RPMI7951 (cell line): ENCODE measurements at regions not wholly inside any gene's neighbourhood (a gene's known extent, or its start where the extent isn't known, plus 50 kb on each side); places are given as distances from the start of the nearest gene placed in this dataset.
"Not testable (repeated sequence)": the region's sequence is repeated elsewhere in the genome, so short reads cannot be mapped to it uniquely, and the experiment has no call there.

ENCODE experiments used
- DNase-seq: peaks from one replicate; pipeline ENCODE4 v3.0.0-alpha.2; 2012; ENCODE audit warnings: low read depth

- no peak for DNase-seq
These were observed 1198.5 kb upstream of the SORCS1 start for GRCh38 chr10:108362961-108363360.

- DNase-seq, result peak; percentile 14
These were observed 1197.8 kb upstream of the SORCS1 start for GRCh38 chr10:108362296-108362695.

DNA sequence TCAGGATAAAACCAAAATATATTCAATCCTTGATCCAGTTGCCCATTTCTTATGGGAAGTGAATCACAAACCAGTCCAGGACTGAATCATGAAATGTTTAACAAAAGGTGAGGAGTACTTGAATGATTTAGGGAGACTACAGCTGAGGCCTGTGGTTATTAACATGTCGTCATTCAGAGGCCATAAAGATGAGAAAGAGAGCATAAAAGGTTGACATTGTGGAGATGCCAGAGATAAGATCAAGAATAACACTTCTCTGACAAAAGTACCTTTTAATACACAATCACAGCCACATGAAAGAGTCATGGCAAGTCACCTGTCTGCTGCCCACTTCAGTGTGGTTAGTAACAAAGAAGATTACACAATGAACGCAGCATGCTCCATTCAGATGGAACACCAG is 1195.7 kb upstream of the SORCS1 start:
- DNase-seq, result peak; percentile 57

DNA sequence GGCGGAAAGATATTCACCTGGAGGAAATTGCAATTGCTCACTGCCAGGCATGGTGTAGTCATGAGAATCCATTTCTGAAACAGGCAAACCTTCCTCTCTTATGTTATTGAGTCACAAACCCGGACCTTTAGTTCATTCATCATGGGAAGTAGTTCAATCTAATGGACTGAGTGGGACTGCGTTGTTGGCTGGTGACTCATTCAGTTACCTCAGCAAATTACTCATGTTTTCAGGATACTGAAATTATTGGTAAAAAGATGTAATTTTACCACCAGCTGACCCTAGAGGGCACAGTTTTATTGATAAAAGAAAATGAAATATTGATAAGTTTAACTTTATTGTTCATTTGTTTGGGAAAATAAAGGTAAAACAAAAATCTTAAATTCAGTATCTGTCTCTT is 1194.4 kb upstream of the SORCS1 start:
- peak; percentile 89 for DNase-seq

DNA sequence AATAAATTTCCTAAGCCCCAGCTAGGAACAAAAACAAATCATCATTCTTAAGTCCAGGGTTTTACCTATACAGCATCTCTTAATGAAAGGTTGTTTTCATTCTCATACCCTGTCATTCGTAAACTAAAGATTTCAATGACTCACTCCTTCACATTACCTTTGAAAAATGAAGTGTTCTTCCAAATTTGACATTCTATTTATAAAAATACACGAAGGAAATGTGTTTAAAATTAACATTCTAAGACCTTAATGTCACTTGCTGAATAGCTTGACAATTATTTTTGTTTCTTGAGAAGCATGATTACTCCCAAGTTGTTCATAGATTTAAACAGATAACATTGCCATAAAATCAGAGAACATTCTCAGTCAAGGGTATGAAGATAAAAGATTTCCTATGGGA is 1188.3 kb upstream of the SORCS1 start:
- no peak for DNase-seq

- peak; percentile 33 for DNase-seq
These were observed 1183.7 kb upstream of the SORCS1 start for GRCh38 chr10:108348215-108348614.

GRCh38 chr10:108346066-108346465 is 1181.6 kb upstream of the SORCS1 start:
- DNase-seq, result no peak

GRCh38 chr10:108338146-108338545 is 1173.6 kb upstream of the SORCS1 start:
- no peak for DNase-seq

DNA sequence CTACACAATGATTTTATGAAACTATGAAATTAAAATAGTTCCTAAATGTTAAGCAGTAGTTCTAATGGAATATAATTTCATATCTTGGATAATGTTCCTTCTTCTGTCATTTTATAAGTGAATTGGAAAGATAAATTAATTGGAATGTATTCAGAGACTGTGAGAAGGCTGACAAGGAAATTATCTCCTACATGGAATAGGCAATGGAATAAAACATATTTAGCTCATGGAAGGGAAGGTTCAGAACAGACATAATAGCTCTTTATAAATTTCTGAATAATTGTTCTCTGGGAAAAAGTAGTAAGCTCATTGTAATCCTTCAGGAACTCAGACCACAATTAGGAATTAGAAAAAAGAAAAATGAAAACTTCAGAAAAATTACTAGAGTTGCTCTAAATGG is 1172.3 kb upstream of the SORCS1 start:
- DNase-seq, result no peak

DNA sequence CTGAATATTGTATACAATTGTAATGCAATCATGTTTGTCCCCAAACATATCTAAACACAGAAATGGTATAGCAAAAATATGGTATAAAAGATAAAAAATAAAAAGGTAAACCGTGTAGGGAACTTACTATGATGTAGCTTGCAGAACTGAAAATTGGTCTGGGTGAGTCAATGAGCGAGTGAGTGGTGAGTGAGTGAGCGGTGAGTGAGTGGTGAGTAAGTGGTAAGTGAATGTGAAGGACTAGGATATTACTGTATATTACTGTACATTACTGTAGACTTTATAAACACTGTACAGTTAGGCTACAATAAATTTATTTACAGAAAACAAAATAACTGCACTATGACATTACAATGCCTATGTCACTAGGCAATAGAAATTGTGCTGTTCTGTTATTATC is 1163.2 kb upstream of the SORCS1 start:
- peak; percentile 49 for DNase-seq

GRCh38 chr10:108323274-108323798 is 1158.8 kb upstream of the SORCS1 start:
- DNase-seq, result peak; percentile 44

- DNase-seq, result no peak
These were observed 1155.1 kb upstream of the SORCS1 start for GRCh38 chr10:108319434-108320222.

GRCh38 chr10:108315636-108316035 is 1151.1 kb upstream of the SORCS1 start:
- DNase-seq, result not testable (repeated sequence)

DNA sequence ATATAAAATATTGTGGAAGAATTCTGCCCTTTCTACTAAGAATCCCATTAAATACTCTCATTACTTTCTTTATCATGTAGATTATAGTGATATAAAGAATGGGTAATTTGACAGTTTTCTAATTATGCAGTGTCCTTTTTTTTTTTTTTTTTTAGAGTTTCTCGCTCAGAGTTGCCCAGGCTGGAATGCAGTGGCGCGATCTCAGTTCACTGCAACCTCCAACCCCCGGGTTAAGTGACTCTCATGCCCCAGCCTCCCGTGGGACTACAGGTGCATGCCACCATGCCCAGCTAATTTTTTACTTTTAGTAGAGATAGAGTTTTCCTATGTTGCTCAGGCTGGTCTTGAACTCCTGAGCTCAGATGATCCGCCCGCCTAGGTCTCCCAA is 1143.4 kb upstream of the SORCS1 start:
- no peak for DNase-seq

DNA sequence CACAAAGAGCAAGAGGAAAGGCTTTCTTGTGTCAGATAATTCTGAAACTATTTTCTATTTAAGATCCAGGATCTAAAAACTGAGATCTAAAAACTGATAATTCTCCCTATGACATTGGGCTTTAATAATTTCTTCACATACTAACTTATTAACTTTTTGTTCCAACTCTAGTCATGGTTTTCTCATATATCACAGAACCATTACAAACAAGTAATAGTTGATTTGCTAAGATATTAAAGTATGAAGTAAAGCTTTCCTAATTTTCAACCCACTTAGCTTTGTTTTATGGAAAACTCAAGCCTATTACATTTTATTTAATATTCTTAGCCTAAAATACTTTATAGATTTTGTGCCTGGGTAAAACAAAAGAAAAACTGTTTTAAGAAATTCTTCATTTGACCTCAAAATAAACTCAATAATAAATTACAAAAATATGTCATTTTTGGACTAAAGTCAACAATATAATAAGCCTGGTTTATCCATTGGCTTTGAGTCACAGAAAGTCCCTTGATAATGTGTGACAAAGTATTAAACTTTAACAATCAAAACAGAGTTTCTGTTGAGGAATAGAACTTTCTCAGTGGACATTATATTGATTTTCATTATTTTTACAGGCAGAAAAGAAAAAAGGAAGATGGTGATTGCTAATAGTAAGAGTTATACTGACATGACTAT is 1142.9 kb upstream of the SORCS1 start:
- DNase-seq, result no peak

GRCh38 chr10:108303149-108303548 is 1138.6 kb upstream of the SORCS1 start:
- DNase-seq, result peak; percentile 70

DNA sequence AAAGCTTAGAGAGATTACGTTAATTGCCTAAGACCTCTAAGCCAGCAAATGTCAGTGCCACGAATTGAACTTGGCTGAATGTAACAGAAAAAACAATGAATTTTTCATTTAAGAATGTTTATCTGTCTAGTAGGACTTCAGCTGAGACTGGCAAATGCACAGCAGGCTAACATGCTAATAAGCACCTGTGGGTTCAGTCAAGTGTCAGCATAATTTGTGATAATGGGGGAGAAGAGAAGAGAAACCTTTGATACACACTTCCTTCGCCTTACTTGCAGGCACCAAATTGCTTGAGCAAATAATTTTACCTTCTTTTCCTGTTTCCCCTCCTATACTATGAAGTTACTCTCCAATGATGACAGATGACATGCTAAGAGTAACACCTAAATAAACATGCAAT is 1136.5 kb upstream of the SORCS1 start:
- DNase-seq, result no peak

DNA sequence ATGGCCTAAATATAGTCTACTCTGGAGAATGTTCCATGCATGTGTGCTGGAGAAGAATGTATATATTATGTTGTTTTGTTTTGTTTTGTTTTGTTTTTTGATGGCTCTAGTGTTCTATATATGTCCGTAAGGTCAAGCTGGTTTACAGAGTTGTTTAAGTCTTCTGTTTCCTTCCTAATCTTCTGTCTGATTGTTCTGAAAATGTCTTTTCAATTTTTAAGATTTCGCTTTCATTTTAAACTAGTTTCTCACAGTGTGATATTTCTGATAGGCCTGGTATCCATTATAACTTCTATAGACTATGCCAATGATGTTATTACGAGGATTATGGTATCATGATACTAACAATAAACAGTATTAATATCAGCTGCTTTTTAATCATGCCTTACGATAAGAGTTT is 1126.3 kb upstream of the SORCS1 start:
- DNase-seq, result no peak

DNA sequence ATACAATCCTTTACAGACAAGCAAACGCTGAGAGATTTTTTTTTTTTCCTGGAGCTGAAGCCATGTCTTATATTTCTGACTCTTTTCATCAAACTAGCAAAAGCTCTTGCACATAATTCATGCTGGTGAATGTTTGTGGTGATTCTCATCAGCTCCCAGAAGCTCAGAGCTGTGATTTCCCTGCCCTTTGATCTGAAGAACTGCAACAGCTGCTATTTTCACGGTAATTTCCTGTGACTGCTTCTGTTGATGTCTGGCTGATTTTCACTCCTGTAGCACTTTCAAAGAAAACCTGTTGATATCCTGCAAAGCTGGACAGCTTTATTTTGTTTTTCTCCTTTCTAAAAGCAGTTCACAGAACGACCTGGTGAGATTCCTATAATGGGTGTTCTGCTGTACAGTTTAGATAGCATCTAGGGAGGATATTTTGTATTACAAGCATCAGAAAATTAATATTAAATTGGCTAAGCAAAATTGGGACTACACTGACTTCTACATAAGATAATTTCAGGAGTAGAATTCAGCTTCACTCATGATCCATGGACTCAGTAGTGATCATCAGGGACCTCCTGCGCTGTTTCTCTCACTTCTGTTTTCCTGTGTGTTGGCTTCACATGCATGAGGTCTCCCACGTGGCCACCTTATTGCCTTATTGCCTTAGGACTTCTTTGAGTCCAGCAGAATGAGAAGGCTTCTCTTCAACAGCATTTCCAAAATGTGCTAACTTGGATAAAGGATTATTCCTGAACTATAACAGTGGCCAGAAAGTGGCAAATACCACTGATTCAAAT is 1111.6 kb upstream of the SORCS1 start:
- peak; percentile 42 for DNase-seq

DNA sequence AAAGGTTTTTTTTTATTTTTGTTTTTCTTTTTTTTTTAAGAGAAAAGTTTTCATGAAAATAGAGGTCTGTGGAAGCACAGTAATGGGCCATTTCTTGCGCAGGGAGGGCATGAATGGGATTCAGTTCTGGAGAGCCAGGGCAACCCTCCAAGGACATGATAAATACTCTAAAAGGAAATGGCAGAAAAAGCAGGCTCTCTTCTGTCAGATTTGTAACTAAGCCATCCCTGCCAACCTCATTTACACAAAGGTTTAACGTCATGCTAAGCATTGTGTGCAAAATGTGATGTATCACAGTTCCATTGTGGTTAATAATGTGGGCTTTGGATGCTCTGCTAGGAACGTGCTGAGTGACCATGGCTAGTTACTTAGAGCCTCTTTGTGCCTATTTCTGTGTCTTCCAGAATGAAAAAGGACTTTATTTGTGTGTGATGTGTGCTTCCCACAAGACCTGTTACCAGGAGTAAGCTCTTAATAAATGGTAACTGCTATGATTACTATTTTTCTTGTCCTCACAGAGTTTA is 1095.9 kb upstream of the SORCS1 start:
- no peak for DNase-seq

GRCh38 chr10:108254089-108254488 is 1089.6 kb upstream of the SORCS1 start:
- no peak for DNase-seq

DNA sequence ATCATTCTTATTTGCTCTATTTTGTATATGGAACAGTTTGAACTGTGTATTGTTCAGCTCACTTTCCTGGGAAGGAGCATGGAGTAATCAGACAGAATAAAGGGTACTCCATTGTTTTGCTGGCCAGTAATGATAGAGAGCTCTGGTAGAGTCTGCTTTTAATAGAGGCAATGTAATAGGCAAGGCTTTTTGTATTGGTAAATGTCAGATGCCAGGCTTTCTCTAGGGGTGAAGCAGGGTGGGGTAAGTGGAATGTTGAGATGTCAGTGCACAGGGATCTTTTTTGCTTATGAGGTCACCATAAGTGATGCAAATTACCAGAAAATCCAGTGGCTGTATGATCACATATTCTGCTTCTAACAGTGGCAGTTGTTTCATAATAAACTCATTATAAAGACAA is 1088.3 kb upstream of the SORCS1 start:
- DNase-seq, result no peak
